ENCODE measurements at regions not wholly inside any gene's neighbourhood (a gene's known extent, or its start where the extent isn't known, plus 50 kb on each side); places are given as distances from the start of the nearest gene placed in this dataset.

GRCh38 chr15:62684123-62684808, 358.3 kb upstream of the TPM1 start:
- DNase-seq (ENCODE audit: low read depth), result no peak
- TF ChIP-seq CTCF (IDR thresholded peaks at IDR 0.05; ENCODE audit: insufficient read depth, low read depth, low read length, missing control alignments), result no peak
- no peak overlapping the region for H3K4me3 ChIP-seq (ENCODE audit: low read depth, low read length)

- H3K4me3 ChIP-seq (ENCODE audit: low read depth, low read length), result no peak overlapping the region
- TF ChIP-seq CTCF (IDR thresholded peaks at IDR 0.05; ENCODE audit: insufficient read depth, low read depth, low read length, missing control alignments), result peak; percentile 2
- DNase-seq (ENCODE audit: low read depth), result no peak
Observed at GRCh38 chr15:62691008-62691407, 351.5 kb upstream of the TPM1 start.

GRCh38 chr15:62697636-62698035, 344.9 kb upstream of the TPM1 start:
- DNase-seq (ENCODE audit: low read depth), result no peak
- no peak overlapping the region for H3K4me3 ChIP-seq (ENCODE audit: low read depth, low read length)
- no peak for TF ChIP-seq CTCF (IDR thresholded peaks at IDR 0.05; ENCODE audit: insufficient read depth, low read depth, low read length, missing control alignments)

GRCh38 chr15:62698646-62699045, 343.9 kb upstream of the TPM1 start:
- TF ChIP-seq CTCF (IDR thresholded peaks at IDR 0.05; ENCODE audit: insufficient read depth, low read depth, low read length, missing control alignments), result no peak
- H3K4me3 ChIP-seq (ENCODE audit: low read depth, low read length), result no peak overlapping the region
- DNase-seq (ENCODE audit: low read depth), result no peak

- H3K4me3 ChIP-seq (ENCODE audit: low read depth, low read length), result no peak overlapping the region
- no peak for TF ChIP-seq CTCF (IDR thresholded peaks at IDR 0.05; ENCODE audit: insufficient read depth, low read depth, low read length, missing control alignments)
- DNase-seq (ENCODE audit: low read depth), result no peak
Observed at GRCh38 chr15:62706317-62706716, 336.2 kb upstream of the TPM1 start.

GRCh38 chr15:62708470-62708869, 334.1 kb upstream of the TPM1 start:
- DNase-seq (ENCODE audit: low read depth), result no peak
- H3K4me3 ChIP-seq (ENCODE audit: low read depth, low read length), result no peak overlapping the region
- no peak for TF ChIP-seq CTCF (IDR thresholded peaks at IDR 0.05; ENCODE audit: insufficient read depth, low read depth, low read length, missing control alignments)

- no peak for DNase-seq (ENCODE audit: low read depth)
- no peak overlapping the region for H3K4me3 ChIP-seq (ENCODE audit: low read depth, low read length)
- no peak for TF ChIP-seq CTCF (IDR thresholded peaks at IDR 0.05; ENCODE audit: insufficient read depth, low read depth, low read length, missing control alignments)
Observed at GRCh38 chr15:62709261-62709660, 333.3 kb upstream of the TPM1 start.
